Spleen (tissue), 11 donors: ENCODE measurements at regions not wholly inside any gene's neighbourhood (a gene's known extent, or its start where the extent isn't known, plus 50 kb on each side); places are given as distances from the start of the nearest gene placed in this dataset.

Source experiments
- DNase-seq: peaks from one replicate; pipeline ENCODE4 v3.0.0-alpha.2; 2020
- H3K27ac ChIP-seq, 8 donors: fragments of 200-600 bp; sonication (generic) in 7 of 8; 1 replicate in 4 of 8; 2 replicates in 4 of 8; pipeline versions ENCODE4 v1.5.0 to v1.8.0; 2016 to 2021; ENCODE audit warnings: inconsistent platforms in 4 of 8, mild to moderate bottlenecking in 4 of 8, moderate library complexity in 1 of 8
- H3K27me3 ChIP-seq, 7 donors: fragments of 200-600 bp; sonication (generic) in 6 of 7; replicated peaks in 1 of 7; 1 replicate in 4 of 7; 2 replicates in 3 of 7; pipeline versions ENCODE4 v1.5.0 to v1.8.0; 2016 to 2021; ENCODE audit warnings: inconsistent platforms in 3 of 7, mild to moderate bottlenecking in 1 of 7
- H3K36me3 ChIP-seq, 6 donors: fragments of 200-600 bp; sonication (generic) in 5 of 6; 1 replicate in 4 of 6; 2 replicates in 2 of 6; pipeline versions ENCODE4 v1.5.0 to v1.8.0; 2016 to 2021; ENCODE audit warnings: inconsistent platforms in 2 of 6
- H3K4me1 ChIP-seq, 6 donors: fragments of 200-600 bp; sonication (generic) in 5 of 6; 1 replicate in 3 of 6; 2 replicates in 3 of 6; pipeline versions ENCODE4 v1.5.0 to v1.8.0; 2016 to 2021; ENCODE audit warnings: inconsistent platforms in 3 of 6
- H3K4me3 ChIP-seq, 8 donors: fragments of 200-600 bp; sonication (generic) in 7 of 8; 1 replicate in 4 of 8; 2 replicates in 4 of 8; pipeline versions ENCODE4 v1.5.0 to v1.8.0; 2016 to 2021; ENCODE audit warnings: inconsistent platforms in 4 of 8, mild to moderate bottlenecking in 4 of 8, moderate library complexity in 2 of 8
- H3K9me3 ChIP-seq, 8 donors: fragments of 200-600 bp; sonication (generic) in 7 of 8; 1 replicate in 4 of 8; 2 replicates in 4 of 8; pipeline versions ENCODE4 v1.5.0 to v1.8.0; 2016 to 2021; ENCODE audit warnings: inconsistent platforms in 4 of 8
- CTCF ChIP-seq, 11 experiments: fragments of 200-600 bp in 7 of 11; fragments of 450-650 bp in 4 of 11; sonication (generic) in 4 of 11; IDR thresholded peaks in 8 of 11; conservative IDR thresholded peaks in 3 of 11; 1 replicate in 7 of 11; 2 replicates in 4 of 11; pipeline versions ENCODE4 v1.4.0 to v1.8.0; 2016 to 2021; ENCODE audit warnings: antibody characterized with exemption in 11 of 11, inconsistent platforms in 4 of 11, mild to moderate bottlenecking in 1 of 11
- POLR2A ChIP-seq, 3 donors: fragments of 450-650 bp; IDR thresholded peaks; one replicate each; pipeline ENCODE4 v1.5.1; 2017; ENCODE audit warnings: antibody characterized with exemption in 3 of 3, mild to moderate bottlenecking in 1 of 3
- POLR2AphosphoS5 ChIP-seq, 3 donors: sonication (generic); formaldehyde crosslinking; IDR thresholded peaks; one replicate each; pipeline ENCODE4 v1.5.1; 2017; ENCODE audit warnings: antibody characterized with exemption in 3 of 3
- WGBS, 5 donors: extraction: QIAGEN DNeasy Blood & Tissue Kit in 3 of 5; methylation state at CpG; one replicate each; pipeline versions ENCODE4 v1.1.5 to v1.1.7; 2013 to 2018; 5-methylcytosine and 5-hydroxymethylcytosine counted together
- intact Hi-C: fragments of 100-400 bp; cut with DNase I; formaldehyde crosslinking; loops from one replicate; pipeline ENCODE4 v1.15.0; 2023; ENCODE audit warnings: low total_unique reads
- donor health status: healthy with polysubstance abuse.
- donor health status: DM: no; HTN: no; CAD: no; lungs with moderate emphysema.
- donor health status: DM: no; HTN: no; CAD: no.
- donor health status: Bipolar disorder and iron deficiency.
- donor health status: healthy.
- donor health status: DM: no; HTN: no; CAD: no.
- donor health status: DM: yes; HTN: yes; CAD: no.

- Histone ChIP-seq H3K27me3 (no peaks in the 10 kb centered on the region), H3K9me3 (no peaks in the 10 kb centered on the region), H3K4me1 (peaks cover 16 to 38% (median 34%) of the 10 kb centered on the region in 6 donors), H3K4me3 (no peak overlapping the region), H3K36me3 (no peaks in the 10 kb centered on the region), H3K27ac (no peak overlapping the region)
- intact Hi-C loops = no loop called here
- DNase-seq = no peak
- 58 to 79% (median 71%) methylated on average over 11 to 12 of the region's 12 CpGs for WGBS, 5 donors
- no peak for TF ChIP-seq POLR2AphosphoS5 (IDR thresholded peaks at IDR 0.05)
- no peak for TF ChIP-seq POLR2A (IDR thresholded peaks at IDR 0.05)
- no peak for TF ChIP-seq CTCF (IDR thresholded peaks at IDR 0.05 in 8 of 11, conservative IDR thresholded peaks at IDR 0.05 in 3 of 11)
These were observed 182.5 kb upstream of the HS6ST1 start for GRCh38 chr2:128501006-128501690.

DNA sequence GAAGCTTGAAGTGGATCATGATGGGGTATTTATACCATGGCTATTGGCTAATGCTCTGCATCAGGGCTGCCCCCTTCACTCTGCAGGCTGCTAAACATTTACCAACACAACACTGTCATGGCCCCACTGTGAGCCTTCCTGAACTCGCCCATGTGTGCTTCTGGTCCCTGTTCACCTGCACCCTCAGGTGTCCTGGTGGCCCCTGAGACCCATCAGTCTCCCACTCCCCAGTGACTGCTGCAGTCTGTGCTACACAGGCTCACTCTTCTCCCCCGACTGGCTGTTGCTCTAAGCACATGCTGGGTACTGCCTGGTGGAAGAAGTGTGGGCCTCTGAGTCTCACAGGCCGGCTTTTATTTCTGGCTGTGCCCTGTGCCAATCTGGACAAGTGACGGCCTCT, 183.0 kb upstream of the HS6ST1 start:
- TF ChIP-seq POLR2A (IDR thresholded peaks at IDR 0.05) = no peak
- no peak for DNase-seq
- no peak overlapping the region for H3K27ac ChIP-seq
- no peaks in the 10 kb centered on the region for H3K27me3 ChIP-seq
- intact Hi-C loops = no loop called here
- peaks cover 17 to 44% (median 40%) of the 10 kb centered on the region in 6 donors for H3K4me1 ChIP-seq
- no peaks in the 10 kb centered on the region for H3K36me3 ChIP-seq
- H3K4me3 ChIP-seq = no peak overlapping the region
- WGBS, 5 donors = 81 to 96% (median 85%) methylated on average over 4 of the region's 4 CpGs
- no peaks in the 10 kb centered on the region for H3K9me3 ChIP-seq

- 90 to 93% (median 93%) methylated on average over 8 of the region's 8 CpGs for WGBS, 5 donors
- no peaks in the 10 kb centered on the region for H3K36me3 ChIP-seq
- H3K27me3 ChIP-seq = no peaks in the 10 kb centered on the region
- H3K4me1 ChIP-seq = peaks cover 17 to 47% (median 40%) of the 10 kb centered on the region in 6 donors
- H3K4me3 ChIP-seq = no peak overlapping the region
- no peak overlapping the region for H3K27ac ChIP-seq
- intact Hi-C loops = no loop called here
- no peaks in the 10 kb centered on the region for H3K9me3 ChIP-seq
- TF ChIP-seq POLR2A (IDR thresholded peaks at IDR 0.05) (no peak), CTCF (IDR thresholded peaks at IDR 0.05 in 8 of 11, conservative IDR thresholded peaks at IDR 0.05 in 3 of 11) (no peak), POLR2AphosphoS5 (IDR thresholded peaks at IDR 0.05) (no peak)
- DNase-seq = no peak
These were observed 183.5 kb upstream of the HS6ST1 start for GRCh38 chr2:128502200-128502599.

DNA sequence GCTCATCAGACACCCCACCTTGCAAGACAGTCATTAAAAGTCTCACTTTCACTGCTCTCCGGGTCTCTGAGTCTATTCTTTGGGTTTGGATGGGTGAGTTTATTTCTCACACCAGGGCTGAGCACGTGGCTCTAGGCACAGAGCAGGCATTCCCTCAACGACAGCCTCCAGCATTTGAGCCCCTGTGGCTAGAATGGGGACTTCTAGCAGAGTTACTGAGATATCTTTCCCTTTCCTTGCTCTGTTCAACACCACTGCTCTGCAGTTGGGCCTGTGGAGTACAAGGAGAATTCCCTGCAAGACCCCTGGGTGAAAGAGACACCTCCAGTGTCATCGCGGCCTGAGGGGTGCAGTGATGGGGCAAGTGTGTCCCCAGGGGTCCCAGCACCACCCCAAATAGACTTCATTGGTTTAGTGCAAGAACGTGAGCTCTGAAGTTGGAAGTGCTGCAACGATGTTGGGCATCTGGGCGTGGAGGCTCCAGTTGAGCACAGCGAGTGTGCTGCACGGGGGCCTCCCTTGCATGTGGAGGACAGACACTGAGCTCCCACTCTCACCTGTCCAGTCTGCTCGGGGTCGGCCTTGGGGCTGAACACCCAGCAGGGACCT, 184.1 kb upstream of the HS6ST1 start:
- no peak for DNase-seq

More for the DNA sequence above, 184.1 kb upstream of the HS6ST1 start:
- 79 to 89% (median 85%) methylated on average over 8 to 12 of the region's 12 CpGs for WGBS, 5 donors
- no peak for TF ChIP-seq POLR2A (IDR thresholded peaks at IDR 0.05)
- no peak for TF ChIP-seq CTCF (IDR thresholded peaks at IDR 0.05 in 8 of 11, conservative IDR thresholded peaks at IDR 0.05 in 3 of 11)
- no peak for TF ChIP-seq POLR2AphosphoS5 (IDR thresholded peaks at IDR 0.05)
- Histone ChIP-seq H3K4me3 (no peak overlapping the region), H3K9me3 (no peaks in the 10 kb centered on the region), H3K27ac (no peak overlapping the region), H3K27me3 (no peaks in the 10 kb centered on the region), H3K4me1 (peaks cover 17 to 47% (median 40%) of the 10 kb centered on the region in 6 donors), H3K36me3 (no peaks in the 10 kb centered on the region)
- intact Hi-C loops = no loop called here
